HG02981 (cell line): ENCODE measurements at regions not wholly inside any gene's neighbourhood (a gene's known extent, or its start where the extent isn't known, plus 50 kb on each side); places are given as distances from the start of the nearest gene placed in this dataset.

Source experiments
- ATAC-seq: cut with Tn5 transposase; IDR thresholded peaks from one replicate; pipeline ENCODE4 v1.9.1; 2021; ENCODE audit warnings: mild to moderate bottlenecking, moderate library complexity; ENCODE audit not compliant: unreplicated experiment

GRCh38 chr5:161235569-161235968 is 311.0 kb downstream of the GABRB2 start:
- no peak for ATAC-seq

GRCh38 chr5:161233553-161233952 is 313.0 kb downstream of the GABRB2 start:
- ATAC-seq, result no peak

GRCh38 chr5:161230221-161230620 is 316.3 kb downstream of the GABRB2 start:
- ATAC-seq, result no peak

GRCh38 chr5:161219816-161220215 is 326.7 kb downstream of the GABRB2 start:
- ATAC-seq, result no peak

GRCh38 chr5:161216877-161217276 is 329.6 kb downstream of the GABRB2 start:
- ATAC-seq, result no peak

DNA sequence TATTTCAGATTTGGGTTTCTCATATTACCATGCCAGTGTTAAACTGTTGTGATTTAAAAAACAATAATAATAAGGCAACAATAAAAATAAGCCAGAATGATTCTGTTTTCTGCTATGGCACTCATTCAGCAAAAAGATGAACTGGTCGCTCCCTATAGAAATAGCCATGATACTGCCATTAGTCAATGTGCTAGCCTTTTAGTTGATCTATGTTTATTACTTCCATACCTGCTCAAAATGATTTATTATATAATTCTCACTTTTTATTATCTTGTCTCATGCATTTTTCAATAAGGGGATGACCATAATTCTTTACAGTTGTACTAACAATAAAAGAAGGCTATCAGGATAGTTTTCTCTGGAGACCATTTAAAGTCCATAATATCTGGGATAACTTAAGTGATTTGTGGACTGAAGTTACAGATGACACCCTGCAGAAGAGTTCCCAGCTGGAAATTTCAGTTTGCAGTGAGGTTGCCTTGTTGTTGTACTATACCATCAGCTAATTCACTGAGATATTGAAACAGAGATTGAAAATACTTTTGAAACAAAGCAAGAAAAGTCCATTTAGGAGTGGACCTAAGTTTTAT is 334.3 kb downstream of the GABRB2 start:
- ATAC-seq, result no peak

GRCh38 chr5:161201558-161201957 is 345.0 kb downstream of the GABRB2 start:
- ATAC-seq, result no peak

DNA sequence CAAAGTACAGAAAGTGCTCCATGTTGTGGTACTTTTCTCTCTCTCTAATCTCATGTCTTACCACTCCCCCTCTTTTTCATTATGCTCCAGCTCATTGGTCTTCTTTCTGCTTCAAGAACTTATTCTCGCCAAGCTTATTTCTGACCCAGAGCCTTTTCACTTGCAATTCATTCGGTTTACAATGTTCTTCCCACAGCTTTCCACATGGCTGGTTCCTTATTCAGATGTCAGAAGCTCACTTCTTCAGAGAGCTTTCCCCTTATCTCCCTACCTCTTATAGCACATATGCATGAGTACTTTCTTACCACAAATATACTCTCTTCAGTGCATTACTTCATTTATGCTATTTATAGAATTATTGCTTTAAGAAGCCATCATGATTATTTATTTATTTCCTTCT is 338.8 kb upstream of the ATP10B start:
- no peak for ATAC-seq

GRCh38 chr5:161190086-161190485 is 338.1 kb upstream of the ATP10B start:
- no peak for ATAC-seq

DNA sequence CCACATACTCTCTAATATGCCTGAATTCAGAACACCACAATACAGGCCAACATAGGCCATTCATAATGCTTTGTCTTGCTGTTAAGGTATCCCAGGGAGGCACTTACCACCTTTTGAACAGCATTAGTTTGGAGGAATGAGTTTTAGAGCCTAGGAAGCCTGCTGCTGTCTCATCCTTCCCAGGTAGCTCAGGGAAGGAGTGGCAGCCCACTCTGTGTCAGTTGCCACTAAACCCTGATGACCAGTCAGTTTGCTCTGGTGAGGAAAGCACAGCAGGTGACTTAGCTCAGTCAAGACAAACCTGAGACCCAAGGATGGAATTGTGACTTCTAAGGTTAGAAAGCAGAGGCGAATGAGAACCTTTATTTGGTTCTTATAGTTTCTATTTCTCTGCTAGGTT is 337.4 kb upstream of the ATP10B start:
- ATAC-seq, result no peak

- ATAC-seq, result no peak
Observed at GRCh38 chr5:161183559-161183958, 331.5 kb upstream of the ATP10B start.

- ATAC-seq, result no peak
Observed at GRCh38 chr5:161176221-161176620, 324.2 kb upstream of the ATP10B start.

DNA sequence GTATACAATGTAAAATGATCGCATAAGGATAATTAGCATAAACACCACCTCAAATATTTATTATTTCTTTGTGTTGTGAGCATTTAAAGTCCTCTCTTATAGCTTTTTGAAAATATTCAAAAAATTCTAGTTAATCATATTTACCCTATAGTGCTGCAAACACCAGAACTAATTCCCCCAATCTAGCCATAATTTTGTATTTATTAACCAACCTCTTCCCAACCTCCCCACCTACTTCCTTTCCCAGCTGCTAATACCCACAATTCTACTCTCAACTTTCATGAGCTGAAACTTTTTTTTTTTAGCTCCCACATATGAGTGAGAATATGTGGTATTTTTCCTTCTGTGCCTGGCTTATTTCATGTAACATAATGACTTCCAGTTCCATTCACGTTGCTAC is 317.8 kb upstream of the ATP10B start:
- no peak for ATAC-seq

DNA sequence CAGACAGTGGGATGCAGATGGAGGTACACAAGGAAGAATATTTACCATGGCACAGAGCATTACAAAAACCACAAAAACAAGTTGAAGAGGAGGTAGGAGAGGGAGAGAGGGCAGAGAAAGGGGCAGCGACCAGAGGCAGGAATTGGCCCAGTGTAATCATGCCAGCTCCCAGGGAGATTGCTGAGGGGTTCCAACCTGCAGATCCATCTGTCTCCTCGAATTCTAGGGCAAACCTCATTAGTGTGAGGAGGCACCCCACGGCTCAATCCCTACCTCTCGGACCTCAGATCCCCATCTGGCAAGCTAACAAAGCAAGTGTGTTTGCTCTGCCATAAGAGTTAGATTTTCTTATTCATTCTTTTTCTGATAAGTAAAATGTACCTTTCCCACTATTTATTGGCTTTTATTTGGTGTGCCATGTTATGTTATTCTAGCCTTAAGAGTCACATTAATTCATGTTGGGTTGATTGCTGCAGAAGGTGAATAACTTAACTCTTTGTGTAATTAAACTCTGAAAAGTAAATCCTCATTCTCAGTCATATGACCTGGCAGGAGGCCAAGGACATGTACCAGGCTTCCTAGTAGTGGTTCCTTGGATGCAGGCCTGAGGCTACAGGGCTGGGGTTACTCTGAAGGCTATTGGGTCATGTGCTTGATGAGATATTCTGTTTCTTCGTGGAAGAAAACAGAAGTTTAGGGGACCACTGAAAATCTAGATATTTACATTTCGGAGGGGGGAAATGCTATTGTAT is 315.2 kb upstream of the ATP10B start:
- no peak for ATAC-seq

DNA sequence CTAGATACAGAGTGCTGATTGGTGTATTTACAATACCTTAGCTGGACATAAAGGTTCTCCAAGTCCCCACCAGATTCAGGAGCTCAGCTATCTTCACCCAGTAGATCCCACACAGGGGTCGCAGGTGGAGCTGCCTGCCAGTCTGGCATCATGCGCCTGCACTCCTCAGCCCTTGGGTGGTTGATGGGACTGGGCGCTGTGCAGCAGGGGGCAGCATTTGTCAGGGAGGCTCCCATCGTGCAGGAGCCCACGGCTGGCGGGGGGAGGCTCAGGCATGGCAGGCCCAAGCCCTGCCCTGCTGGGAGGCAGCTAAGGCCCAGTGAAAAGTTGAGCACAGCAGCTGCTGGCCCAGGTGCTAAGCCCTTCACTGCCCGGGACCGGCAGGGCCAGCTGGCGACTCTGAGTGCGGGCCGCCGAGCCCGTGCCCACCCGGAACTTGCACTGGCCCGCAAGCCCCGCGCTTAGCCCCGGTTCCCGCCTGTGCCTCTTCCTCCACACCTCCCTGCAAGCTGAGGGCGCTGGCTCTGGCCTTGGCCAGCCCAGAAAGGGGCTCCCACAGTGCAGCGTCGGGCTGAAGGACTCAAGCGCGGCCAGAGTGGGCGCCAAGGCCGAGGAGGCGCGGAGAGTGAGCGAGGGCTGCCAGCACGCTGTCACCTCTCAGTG is 314.1 kb upstream of the ATP10B start:
- no peak for ATAC-seq

DNA sequence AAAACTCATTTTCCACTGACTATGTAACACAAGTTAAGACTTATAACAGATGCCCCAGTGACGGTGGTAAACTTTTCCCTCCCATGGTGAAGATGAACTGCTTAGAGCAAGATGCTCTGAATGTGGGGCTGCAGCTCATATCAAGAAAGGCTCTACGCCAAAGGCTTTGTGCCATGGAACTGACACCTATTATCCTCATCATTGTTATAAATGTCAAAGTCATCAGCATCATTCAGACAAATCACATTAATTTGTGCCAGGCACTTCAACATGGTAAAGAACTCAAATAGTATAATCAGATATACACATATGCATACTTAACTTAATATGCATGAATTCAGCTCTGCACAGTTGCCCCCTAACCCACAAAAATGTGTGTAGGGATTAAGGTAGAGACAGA is 305.9 kb upstream of the ATP10B start:
- no peak for ATAC-seq

DNA sequence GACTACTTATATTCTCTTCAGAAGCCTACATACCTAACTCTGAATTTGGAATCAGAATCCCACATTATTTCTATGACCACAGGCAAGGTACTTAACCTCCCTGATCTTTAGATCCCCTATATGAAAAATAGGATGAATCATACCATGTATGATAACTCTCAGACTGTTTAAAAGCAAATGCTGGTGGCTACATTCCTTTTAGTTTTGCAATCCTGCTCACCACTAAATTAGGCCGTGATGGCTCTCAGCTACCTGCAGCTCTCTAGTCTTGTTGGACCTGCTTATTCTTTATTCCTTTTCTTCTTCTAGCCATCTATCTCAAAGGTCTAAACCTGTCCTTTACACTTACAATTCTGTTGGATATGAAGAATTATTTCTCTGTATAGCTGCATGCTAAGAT is 303.4 kb upstream of the ATP10B start:
- no peak for ATAC-seq

- ATAC-seq, result no peak
Observed at GRCh38 chr5:161152415-161152940, 300.5 kb upstream of the ATP10B start.

DNA sequence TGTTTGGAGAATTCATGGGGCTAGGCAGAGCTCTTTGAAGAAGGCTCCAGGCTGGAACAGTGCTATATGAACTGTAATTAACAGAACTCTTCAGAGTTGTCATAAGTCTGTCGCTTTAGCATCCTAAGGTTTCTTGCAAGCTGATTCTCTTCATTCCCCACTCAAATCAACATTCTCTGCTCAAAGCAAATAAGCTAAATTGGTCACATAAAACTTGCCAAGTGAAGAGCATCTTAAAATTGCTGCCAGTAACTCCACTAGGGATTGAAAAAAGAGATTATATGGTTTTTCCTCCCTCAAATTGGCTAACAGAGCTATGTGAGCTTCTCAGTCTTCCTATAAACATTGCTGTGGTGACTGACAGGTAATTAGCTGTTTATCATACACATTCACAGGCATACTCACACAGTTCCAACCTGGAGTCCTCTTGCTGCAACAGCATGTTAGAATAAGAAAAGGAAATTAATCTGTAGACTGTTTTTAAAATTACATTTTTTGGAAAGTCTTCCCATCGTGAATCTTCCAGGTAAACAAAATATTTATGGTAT is 298.5 kb upstream of the ATP10B start:
- no peak for ATAC-seq

DNA sequence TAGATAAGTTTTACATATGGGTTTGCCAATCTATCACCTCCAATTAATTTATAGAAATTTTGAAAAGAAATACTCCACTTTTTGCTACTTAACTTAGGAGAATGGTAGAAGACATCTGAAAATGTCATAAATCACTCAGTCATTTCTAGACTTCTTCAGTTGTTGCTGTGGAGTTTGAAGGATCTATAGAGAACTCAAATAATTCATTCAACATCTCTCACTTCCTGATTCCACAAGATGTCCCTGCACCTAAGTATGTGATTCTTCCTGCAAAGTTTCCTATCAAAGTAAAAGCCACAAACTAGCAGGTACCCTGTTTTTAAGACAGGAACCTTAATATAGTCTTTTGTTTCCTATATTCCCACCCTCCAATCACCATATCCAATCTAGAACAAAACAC is 297.1 kb upstream of the ATP10B start:
- ATAC-seq, result no peak

GRCh38 chr5:161138751-161139455 is 286.9 kb upstream of the ATP10B start:
- ATAC-seq, result no peak
